Common myeloid progenitor, CD34-positive (primary cell): ENCODE measurements at regions not wholly inside any gene's neighbourhood (a gene's known extent, or its start where the extent isn't known, plus 50 kb on each side); places are given as distances from the start of the nearest gene placed in this dataset.

Experiments used
- CTCF ChIA-PET: fragments of 350-600 bp; sonication (Branson Sonifier 250); formaldehyde crosslinking; loops from one replicate; lab custom pipeline; 2021; ENCODE audit warnings: antibody characterized with exemption; lab: Charles Lee
- POLR2A ChIA-PET: fragments of 350-600 bp; sonication (Branson Sonifier 250); formaldehyde crosslinking; loops from one replicate; lab custom pipeline; 2021; ENCODE audit warnings: antibody characterized with exemption; lab: Charles Lee
- DNase-seq, 3 donors: peaks; one replicate each; pipeline versions ENCODE4 v3.0.0 to v3.0.0-alpha.2; 2013
- H3K27ac ChIP-seq, 2 experiments: 1 replicate in 1 of 2; 2 replicates in 1 of 2; pipeline ENCODE4 v1.7.0; 2013; ENCODE audit warnings: inconsistent platforms in 2 of 2, low read length in 2 of 2, mild to moderate bottlenecking in 2 of 2, low read depth in 1 of 2, moderate library complexity in 1 of 2; ENCODE audit not compliant: severe bottlenecking in 2 of 2, insufficient read depth in 1 of 2, poor library complexity in 1 of 2
- H3K27me3 ChIP-seq, 5 experiments: replicated peaks in 2 of 5; 1 replicate in 3 of 5; 2 replicates in 2 of 5; pipeline versions ENCODE4 v1.6.1 to v1.7.0; 2013; ENCODE audit warnings: low read length in 4 of 5, mild to moderate bottlenecking in 2 of 5, moderate library complexity in 2 of 5, inconsistent platforms in 1 of 5; ENCODE audit not compliant: insufficient read depth in 5 of 5, control insufficient read depth in 4 of 5
- H3K36me3 ChIP-seq, 4 experiments: 1 replicate in 2 of 4; 2 replicates in 2 of 4; pipeline versions ENCODE4 v1.6.1 to v1.7.0; 2013; ENCODE audit warnings: low read length in 3 of 4, control low read depth in 1 of 4, mild to moderate bottlenecking in 1 of 4; ENCODE audit not compliant: control insufficient read depth in 4 of 4, insufficient read depth in 4 of 4
- H3K4me1 ChIP-seq, 4 experiments: 1 replicate in 3 of 4; 2 replicates in 1 of 4; pipeline versions ENCODE4 v1.6.1 to v1.7.1; 2013; ENCODE audit warnings: low read length in 3 of 4, mild to moderate bottlenecking in 3 of 4, control low read depth in 1 of 4, inconsistent platforms in 1 of 4, moderate library complexity in 1 of 4; ENCODE audit not compliant: control insufficient read depth in 4 of 4, insufficient read depth in 4 of 4; ENCODE audit errors: control extremely low read depth in 1 of 4
- H3K4me3 ChIP-seq, 7 experiments: 1 replicate in 4 of 7; 2 replicates in 3 of 7; pipeline versions ENCODE4 v1.5.1 to v1.7.0; 2013; ENCODE audit warnings: mild to moderate bottlenecking in 7 of 7, low read length in 6 of 7, moderate library complexity in 6 of 7, inconsistent platforms in 2 of 7, low read depth in 2 of 7, control low read depth in 1 of 7; ENCODE audit not compliant: insufficient read depth in 4 of 7, control insufficient read depth in 1 of 7; ENCODE audit errors: extremely low read depth in 1 of 7
- H3K9me3 ChIP-seq, 5 experiments: 1 replicate in 4 of 5; 2 replicates in 1 of 5; pipeline versions ENCODE4 v1.6.1 to v1.7.1; 2013; ENCODE audit warnings: low read length in 4 of 5, mild to moderate bottlenecking in 2 of 5, inconsistent platforms in 1 of 5, low read depth in 1 of 5, moderate library complexity in 1 of 5; ENCODE audit not compliant: control insufficient read depth in 4 of 5, insufficient read depth in 2 of 5; ENCODE audit errors: control extremely low read depth in 1 of 5
- WGBS: methylation state at CpG from one replicate; pipeline ENCODE4 v1.1.5; 2013; ENCODE audit not compliant: insufficient coverage; 5-methylcytosine and 5-hydroxymethylcytosine counted together

- Histone ChIP-seq H3K36me3 (no peaks in the 10 kb centered on the region), H3K9me3 (peaks cover 0 to 10% (median 0%) of the 10 kb centered on the region in 5 experiments), H3K27ac (no peak overlapping the region), H3K27me3 (peaks cover 0 to 63% (median 0%) of the 10 kb centered on the region in 5 experiments), H3K4me1 (peaks cover 0 to 25% (median 11%) of the 10 kb centered on the region in 4 experiments), H3K4me3 (no peak overlapping the region)
- no peak for DNase-seq
- CTCF ChIA-PET = interaction anchor here (1.3 kb wide), 1 partner anchor 241 kb away, joined by 3 read pairs; no protein-coding TSS in a partner anchor
- POLR2A ChIA-PET = no interaction called here
- 64% methylated on average over 11 of the region's 12 CpGs for WGBS
Measured at GRCh38 chrX:39817754-39818470, 279.8 kb downstream of the BCOR start.

- H3K27ac ChIP-seq = no peak overlapping the region
- ChIA-PET POLR2A (no interaction called here), CTCF (interaction anchor here (0.6 kb wide), 1 partner anchor 50 kb away, joined by 3 read pairs; no protein-coding TSS in a partner anchor)
- H3K4me3 ChIP-seq = no peak overlapping the region
- H3K27me3 ChIP-seq = peaks cover 0 to 69% (median 0%) of the 10 kb centered on the region in 5 experiments
- 47% methylated on average over 7 of the region's 7 CpGs for WGBS
- DNase-seq = no peak
- no peaks in the 10 kb centered on the region for H3K36me3 ChIP-seq
- H3K9me3 ChIP-seq = peaks cover 0 to 10% (median 0%) of the 10 kb centered on the region in 5 experiments
- peaks cover 0 to 26% (median 11%) of the 10 kb centered on the region in 4 experiments for H3K4me1 ChIP-seq
Measured at GRCh38 chrX:39818750-39819149, 279.0 kb downstream of the BCOR start.

- POLR2A ChIA-PET = interaction anchor here (0.9 kb wide), 1 partner anchor 35 kb away, joined by 4 read pairs; no protein-coding TSS in a partner anchor
- peak overlapping the region in 2 of 7 experiments; percentile 55 to 58 for H3K4me3 ChIP-seq
Measured at GRCh38 chrX:39819921-39820849, 277.6 kb downstream of the BCOR start.

DNA sequence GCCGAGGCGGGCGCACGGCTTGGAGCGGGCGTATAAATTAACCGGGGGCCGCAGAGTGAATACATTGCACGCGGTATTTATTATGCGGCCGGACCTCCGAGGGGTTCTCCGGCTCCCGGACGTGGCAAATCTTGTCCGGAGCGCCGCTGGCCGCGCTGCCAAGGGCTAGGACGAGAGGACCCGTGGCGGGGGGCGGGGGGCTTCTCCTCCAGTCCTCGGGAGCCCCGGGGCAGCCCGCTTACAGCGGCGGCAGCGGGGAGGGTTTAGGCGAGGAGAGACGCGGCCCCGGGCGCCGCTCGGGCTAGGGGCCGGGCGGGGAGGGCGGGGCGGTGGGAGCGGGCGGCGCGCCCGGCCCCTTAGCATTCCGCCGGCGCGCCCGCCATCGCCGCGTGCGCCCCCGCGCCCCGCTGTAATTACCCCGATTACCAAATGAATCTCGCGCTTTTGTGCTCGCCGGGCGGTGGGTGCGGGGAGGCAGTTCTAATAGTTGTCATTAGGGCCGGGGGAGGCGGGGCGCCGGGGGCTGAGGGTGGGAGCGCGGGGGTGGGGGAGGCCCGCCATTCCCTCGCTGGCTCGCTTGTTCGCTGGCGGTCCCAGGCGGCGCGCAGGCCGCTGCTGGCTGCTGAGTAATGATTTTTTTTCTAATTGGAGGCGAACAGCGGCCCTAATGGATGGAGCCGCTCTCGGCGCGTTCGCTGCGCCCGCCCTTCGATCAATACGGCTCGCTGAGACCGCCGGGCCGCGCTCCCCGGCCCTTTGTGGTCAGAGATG is 276.6 kb downstream of the BCOR start:
- Histone ChIP-seq H3K9me3 (peaks cover 0 to 12% (median 0%) of the 10 kb centered on the region in 5 experiments), H3K36me3 (no peaks in the 10 kb centered on the region), H3K27me3 (peaks cover 0 to 78% (median 0%) of the 10 kb centered on the region in 5 experiments), H3K27ac (no peak overlapping the region), H3K4me3 (peak overlapping the region in 4 of 7 experiments; percentile 21 to 58 (median 49)), H3K4me1 (peaks cover 0 to 17% (median 7%) of the 10 kb centered on the region in 4 experiments)
- POLR2A ChIA-PET = no interaction called here
- DNase-seq = peak in 2 of 3 donors; percentile 55
- 9% methylated on average over 50 of the region's 98 CpGs for WGBS
- CTCF ChIA-PET = no interaction called here

More at GRCh38 chrX:39819921-39820849, 277.6 kb downstream of the BCOR start:
- Histone ChIP-seq H3K4me1 (peaks cover 0 to 27% (median 10%) of the 10 kb centered on the region in 4 experiments), H3K36me3 (no peaks in the 10 kb centered on the region), H3K9me3 (peaks cover 0 to 10% (median 0%) of the 10 kb centered on the region in 5 experiments), H3K27ac (no peak overlapping the region), H3K27me3 (peaks cover 0 to 78% (median 0%) of the 10 kb centered on the region in 5 experiments)
- CTCF ChIA-PET = no interaction called here
- DNase-seq = peak in 2 of 3 donors; percentile 22 to 38
- 59% methylated on average over 19 of the region's 34 CpGs for whole genome bisulfite sequencing

GRCh38 chrX:39821709-39822095 is 276.1 kb downstream of the BCOR start:
- CTCF ChIA-PET = no interaction called here
- H3K4me3 ChIP-seq = peak overlapping the region in 1 of 7 experiments; percentile 58

GRCh38 chrX:39822133-39822748 is 275.5 kb downstream of the BCOR start:
- DNase-seq = no peak
- Histone ChIP-seq H3K36me3 (no peaks in the 10 kb centered on the region), H3K4me1 (peaks cover 0 to 11% (median 5%) of the 10 kb centered on the region in 4 experiments), H3K27me3 (peaks cover 0 to 69% (median 0%) of the 10 kb centered on the region in 5 experiments), H3K4me3 (no peak overlapping the region), H3K27ac (no peak overlapping the region), H3K9me3 (peaks cover 0 to 12% (median 0%) of the 10 kb centered on the region in 5 experiments)
- CTCF ChIA-PET = no interaction called here
- POLR2A ChIA-PET = no interaction called here
- WGBS = 76% methylated on average over 14 of the region's 15 CpGs

More at GRCh38 chrX:39821709-39822095, 276.1 kb downstream of the BCOR start:
- no peak overlapping the region for H3K27ac ChIP-seq
- H3K4me1 ChIP-seq = peaks cover 0 to 14% (median 7%) of the 10 kb centered on the region in 4 experiments
- POLR2A ChIA-PET = no interaction called here
- WGBS = 45% methylated on average over 10 of the region's 26 CpGs
- peaks cover 0 to 12% (median 0%) of the 10 kb centered on the region in 5 experiments for H3K9me3 ChIP-seq
- no peak for DNase-seq
- peaks cover 0 to 73% (median 0%) of the 10 kb centered on the region in 5 experiments for H3K27me3 ChIP-seq
- no peaks in the 10 kb centered on the region for H3K36me3 ChIP-seq
